ENCODE measurements at regions not wholly inside any gene's neighbourhood (a gene's known extent, or its start where the extent isn't known, plus 50 kb on each side); places are given as distances from the start of the nearest gene placed in this dataset.

DNA sequence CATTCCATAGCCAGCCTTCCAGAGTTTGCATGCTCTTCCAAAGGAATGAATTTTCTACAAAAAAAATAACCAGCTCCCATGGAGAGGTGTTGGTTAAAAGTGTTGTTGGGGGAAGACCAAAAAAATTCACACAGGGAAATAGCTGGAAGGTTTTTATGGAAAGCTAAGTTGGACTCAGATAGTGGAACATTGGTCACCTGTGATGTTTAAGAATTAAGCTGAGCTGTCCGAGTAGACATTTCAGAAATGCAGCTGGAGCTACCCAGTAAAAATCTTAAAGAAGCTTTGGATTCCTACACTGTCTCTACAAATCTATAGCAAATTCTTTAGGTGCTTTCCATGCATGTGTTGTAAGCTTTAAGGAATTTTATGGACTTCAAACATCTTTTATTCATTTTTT, 155.5 kb downstream of the THBS2 start:
- ATAC-seq (ENCODE audit: insufficient read depth, low read depth) (no peak), DNase-seq (no peak)
- no peak overlapping the region for H3K4me3 ChIP-seq (ENCODE audit: low read depth in 1 of 2, low read length in 2 of 2)
- no peak overlapping the region for H3K9ac ChIP-seq (ENCODE audit: low read depth, low read length)
- no peaks in the 10 kb centered on the region for H3K79me2 ChIP-seq (ENCODE audit: insufficient read depth, low read length)
- H2AFZ ChIP-seq (ENCODE audit: low read depth, low read length) = no peak overlapping the region
- no peak overlapping the region for H3K4me2 ChIP-seq (ENCODE audit: insufficient read depth, low read length)
- H3K36me3 ChIP-seq (ENCODE audit: insufficient read depth, low read length) = no peaks in the 10 kb centered on the region
- no peaks in the 10 kb centered on the region for H3K27me3 ChIP-seq (ENCODE audit: insufficient read depth, low read length, poor library complexity)
- H4K20me1 ChIP-seq (ENCODE audit: insufficient read depth, low read length) = no peaks in the 10 kb centered on the region
- no peaks in the 10 kb centered on the region for H3K4me1 ChIP-seq (ENCODE audit: insufficient read depth, low read length)
- H3K9me3 ChIP-seq (ENCODE audit: insufficient read depth, low read length, severe bottlenecking) = peaks cover 2% of the 10 kb centered on the region
- no peak overlapping the region for H3K27ac ChIP-seq (ENCODE audit: low read length)
- TF ChIP-seq, protein P1, sequence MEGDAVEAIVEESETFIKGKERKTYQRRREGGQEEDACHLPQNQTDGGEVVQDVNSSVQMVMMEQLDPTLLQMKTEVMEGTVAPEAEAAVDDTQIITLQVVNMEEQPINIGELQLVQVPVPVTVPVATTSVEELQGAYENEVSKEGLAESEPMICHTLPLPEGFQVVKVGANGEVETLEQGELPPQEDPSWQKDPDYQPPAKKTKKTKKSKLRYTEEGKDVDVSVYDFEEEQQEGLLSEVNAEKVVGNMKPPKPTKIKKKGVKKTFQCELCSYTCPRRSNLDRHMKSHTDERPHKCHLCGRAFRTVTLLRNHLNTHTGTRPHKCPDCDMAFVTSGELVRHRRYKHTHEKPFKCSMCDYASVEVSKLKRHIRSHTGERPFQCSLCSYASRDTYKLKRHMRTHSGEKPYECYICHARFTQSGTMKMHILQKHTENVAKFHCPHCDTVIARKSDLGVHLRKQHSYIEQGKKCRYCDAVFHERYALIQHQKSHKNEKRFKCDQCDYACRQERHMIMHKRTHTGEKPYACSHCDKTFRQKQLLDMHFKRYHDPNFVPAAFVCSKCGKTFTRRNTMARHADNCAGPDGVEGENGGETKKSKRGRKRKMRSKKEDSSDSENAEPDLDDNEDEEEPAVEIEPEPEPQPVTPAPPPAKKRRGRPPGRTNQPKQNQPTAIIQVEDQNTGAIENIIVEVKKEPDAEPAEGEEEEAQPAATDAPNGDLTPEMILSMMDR (IDR thresholded peaks at IDR 0.05; ENCODE audit: borderline replicate concordance, extremely low read depth, low read length, poor library complexity, severe bottlenecking) = no peak
- TF ChIP-seq EZH2 (IDR thresholded peaks at IDR 0.05; ENCODE audit: borderline replicate concordance, low read depth, low read length, severe bottlenecking) = no peak

DNA sequence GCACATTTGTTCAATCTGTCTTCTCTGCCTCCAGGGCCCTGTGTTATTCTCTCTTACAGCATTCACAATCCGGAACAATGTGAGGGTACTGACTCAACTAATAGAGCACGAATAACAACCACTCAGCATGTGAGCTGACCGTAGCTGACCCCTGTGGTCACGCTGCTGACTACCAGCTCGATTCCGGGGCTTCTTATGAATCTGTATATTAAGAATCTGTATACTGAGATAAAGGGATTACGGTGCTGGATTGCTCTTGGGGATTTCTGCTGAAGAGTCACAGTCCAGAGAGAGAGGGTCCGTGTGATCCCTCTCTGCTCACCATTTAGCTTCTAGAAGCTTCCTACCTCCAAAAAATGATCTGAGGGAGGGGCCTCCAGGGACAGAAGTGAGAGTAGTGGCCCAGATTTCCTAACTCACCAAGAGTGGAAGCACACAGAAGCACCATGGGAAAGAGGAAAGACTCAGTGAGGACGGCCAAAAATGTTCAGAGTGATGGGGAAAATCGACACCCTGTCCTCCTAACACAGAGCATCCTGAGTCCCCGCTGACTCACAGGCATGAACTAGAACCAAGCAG, 156.2 kb downstream of the THBS2 start:
- TF ChIP-seq, protein P1 (IDR thresholded peaks at IDR 0.05; ENCODE audit: borderline replicate concordance, extremely low read depth, low read length, poor library complexity, severe bottlenecking) = no peak
- TF ChIP-seq EZH2 (IDR thresholded peaks at IDR 0.05; ENCODE audit: borderline replicate concordance, low read depth, low read length, severe bottlenecking) = no peak
- no peaks in the 10 kb centered on the region for H4K20me1 ChIP-seq (ENCODE audit: insufficient read depth, low read length)
- no peaks in the 10 kb centered on the region for H3K27me3 ChIP-seq (ENCODE audit: insufficient read depth, low read length, poor library complexity)
- DNase-seq = no peak
- H3K9ac ChIP-seq (ENCODE audit: low read depth, low read length) = no peak overlapping the region
- peaks cover 2% of the 10 kb centered on the region for H3K9me3 ChIP-seq (ENCODE audit: insufficient read depth, low read length, severe bottlenecking)
- H2AFZ ChIP-seq (ENCODE audit: low read depth, low read length) = no peak overlapping the region
- no peaks in the 10 kb centered on the region for H3K79me2 ChIP-seq (ENCODE audit: insufficient read depth, low read length)
- H3K4me2 ChIP-seq (ENCODE audit: insufficient read depth, low read length) = no peak overlapping the region
- H3K4me1 ChIP-seq (ENCODE audit: insufficient read depth, low read length) = no peaks in the 10 kb centered on the region
- no peak overlapping the region for H3K27ac ChIP-seq (ENCODE audit: low read length)
- ATAC-seq (ENCODE audit: insufficient read depth, low read depth) = no peak
- H3K4me3 ChIP-seq (ENCODE audit: low read depth in 1 of 2, low read length in 2 of 2) = no peak overlapping the region
- no peaks in the 10 kb centered on the region for H3K36me3 ChIP-seq (ENCODE audit: insufficient read depth, low read length)

DNA sequence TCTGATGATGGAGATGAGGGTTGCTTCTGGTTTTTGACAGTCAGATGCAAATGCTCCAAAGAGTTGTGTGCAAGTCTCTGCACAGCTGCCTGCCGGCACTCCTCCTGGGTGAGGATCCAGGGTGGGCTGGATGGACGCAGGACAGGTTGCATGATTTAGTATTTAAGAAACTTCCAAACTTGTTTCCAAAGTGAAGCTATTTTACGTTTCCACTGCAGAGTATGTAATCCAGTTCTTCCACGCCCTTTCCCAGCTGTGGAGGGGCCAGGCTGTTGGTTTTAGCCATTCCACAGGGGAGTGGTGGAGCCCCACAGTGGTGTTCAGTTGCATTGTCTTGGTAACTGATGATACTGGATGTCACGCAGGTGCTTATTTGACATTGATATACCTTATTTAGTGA, 157.3 kb downstream of the THBS2 start:
- Histone ChIP-seq H3K4me1 (ENCODE audit: insufficient read depth, low read length) (no peaks in the 10 kb centered on the region), H3K4me3 (ENCODE audit: low read depth in 1 of 2, low read length in 2 of 2) (no peak overlapping the region), H3K36me3 (ENCODE audit: insufficient read depth, low read length) (no peaks in the 10 kb centered on the region), H3K27me3 (ENCODE audit: insufficient read depth, low read length, poor library complexity) (no peaks in the 10 kb centered on the region), H3K4me2 (ENCODE audit: insufficient read depth, low read length) (no peak overlapping the region), H3K27ac (ENCODE audit: low read length) (no peak overlapping the region), H3K9me3 (ENCODE audit: insufficient read depth, low read length, severe bottlenecking) (peaks cover 6% of the 10 kb centered on the region), H2AFZ (ENCODE audit: low read depth, low read length) (no peak overlapping the region), H4K20me1 (ENCODE audit: insufficient read depth, low read length) (no peaks in the 10 kb centered on the region), H3K79me2 (ENCODE audit: insufficient read depth, low read length) (no peaks in the 10 kb centered on the region), H3K9ac (ENCODE audit: low read depth, low read length) (no peak overlapping the region)
- DNase-seq (no peak), ATAC-seq (ENCODE audit: insufficient read depth, low read depth) (no peak)
- TF ChIP-seq, protein P1 (IDR thresholded peaks at IDR 0.05; ENCODE audit: borderline replicate concordance, extremely low read depth, low read length, poor library complexity, severe bottlenecking) = no peak
- no peak for TF ChIP-seq EZH2 (IDR thresholded peaks at IDR 0.05; ENCODE audit: borderline replicate concordance, low read depth, low read length, severe bottlenecking)

DNA sequence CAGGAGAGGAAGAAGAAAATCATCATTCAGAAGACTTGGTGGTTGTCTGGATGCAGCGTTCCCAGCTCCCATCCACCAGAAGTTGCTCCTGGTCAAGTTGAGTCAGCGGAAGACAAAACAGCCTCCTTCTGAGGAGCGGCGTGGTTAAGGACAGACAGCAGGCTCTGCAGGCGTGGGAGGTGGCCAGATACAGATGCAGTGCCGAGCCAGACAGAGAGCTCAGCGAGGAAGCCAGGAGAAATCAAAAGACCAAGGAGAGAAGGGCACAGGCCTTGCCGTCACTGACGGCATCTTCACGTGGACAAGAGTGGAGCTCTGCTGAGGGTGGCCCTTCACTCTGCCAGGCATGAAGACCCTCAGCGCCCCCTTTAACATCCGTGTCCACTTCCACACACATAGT, 158.5 kb downstream of the THBS2 start:
- H3K9ac ChIP-seq (ENCODE audit: low read depth, low read length) = no peak overlapping the region
- no peak for TF ChIP-seq EZH2 (IDR thresholded peaks at IDR 0.05; ENCODE audit: borderline replicate concordance, low read depth, low read length, severe bottlenecking)
- TF ChIP-seq, protein P1 (IDR thresholded peaks at IDR 0.05; ENCODE audit: borderline replicate concordance, extremely low read depth, low read length, poor library complexity, severe bottlenecking) = no peak
- H3K4me3 ChIP-seq (ENCODE audit: low read depth in 1 of 2, low read length in 2 of 2) = no peak overlapping the region
- no peaks in the 10 kb centered on the region for H4K20me1 ChIP-seq (ENCODE audit: insufficient read depth, low read length)
- H3K4me1 ChIP-seq (ENCODE audit: insufficient read depth, low read length) = no peaks in the 10 kb centered on the region
- no peak overlapping the region for H2AFZ ChIP-seq (ENCODE audit: low read depth, low read length)
- no peak for ATAC-seq (ENCODE audit: insufficient read depth, low read depth)
- H3K79me2 ChIP-seq (ENCODE audit: insufficient read depth, low read length) = no peaks in the 10 kb centered on the region
- no peak overlapping the region for H3K4me2 ChIP-seq (ENCODE audit: insufficient read depth, low read length)
- no peaks in the 10 kb centered on the region for H3K36me3 ChIP-seq (ENCODE audit: insufficient read depth, low read length)
- H3K27ac ChIP-seq (ENCODE audit: low read length) = no peak overlapping the region
- H3K9me3 ChIP-seq (ENCODE audit: insufficient read depth, low read length, severe bottlenecking) = peaks cover 14% of the 10 kb centered on the region
- H3K27me3 ChIP-seq (ENCODE audit: insufficient read depth, low read length, poor library complexity) = no peaks in the 10 kb centered on the region
- no peak for DNase-seq
